H1 (cell line): ENCODE measurements at regions not wholly inside any gene's neighbourhood (a gene's known extent, or its start where the extent isn't known, plus 50 kb on each side); places are given as distances from the start of the nearest gene placed in this dataset.

ENCODE experiments used
- CTCF ChIA-PET: fragments of 300-600 bp; sonication (Branson Sonifier 250); formaldehyde crosslinking; loops from one replicate; lab custom pipeline; 2021; ENCODE audit not compliant: partially characterized antibody; lab: Charles Lee
- POLR2A ChIA-PET: fragments of 300-600 bp; sonication (Branson Sonifier 250); formaldehyde crosslinking; loops from one replicate; lab custom pipeline; 2021; ENCODE audit warnings: inconsistent platforms; ENCODE audit not compliant: partially characterized antibody; lab: Charles Lee
- DNase-seq, 2 experiments: peaks; one replicate each; pipeline versions ENCODE4 v3.0.0 to v3.0.0-alpha.2; 2010 to 2022; ENCODE audit warnings: low spot score in 2 of 2, low read depth in 1 of 2, mixed read lengths in 1 of 2
- FAIRE-seq: peaks from 2 replicates; lab custom pipeline; 2011; peaks lifted over from hg19 to GRCh38; lab: Jason Lieb, UNC
- H2AFZ ChIP-seq: 2 replicates; pipeline ENCODE4 v1.8.1; 2012; ENCODE audit warnings: low read length, inconsistent platforms
- H2AK5ac ChIP-seq: 2 replicates; pipeline ENCODE4 v1.6.1; 2013; ENCODE audit warnings: low read depth, low read length
- H2BK120ac ChIP-seq: replicated peaks from 2 replicates; pipeline ENCODE3; 2013; ENCODE audit warnings: low read depth, low read length, inconsistent platforms
- H2BK12ac ChIP-seq: 2 replicates; pipeline ENCODE4 v1.6.1; 2013; ENCODE audit warnings: low read depth, low read length
- H2BK15ac ChIP-seq: 2 replicates; pipeline ENCODE4 v1.6.1; 2013; ENCODE audit warnings: low read length
- H2BK20ac ChIP-seq: 2 replicates; pipeline ENCODE4 v1.6.1; 2013; ENCODE audit warnings: low read length
- H2BK5ac ChIP-seq: 2 replicates; pipeline ENCODE4 v1.6.1; 2013; ENCODE audit warnings: low read depth, low read length
- H3K14ac ChIP-seq: 2 replicates; pipeline ENCODE4 v1.6.1; 2013; ENCODE audit warnings: inconsistent platforms; ENCODE audit not compliant: insufficient read length
- H3K18ac ChIP-seq: 2 replicates; pipeline ENCODE4 v1.6.1; 2013; ENCODE audit warnings: low read length; ENCODE audit errors: extremely low read depth
- H3K23ac ChIP-seq: 2 replicates; pipeline ENCODE4 v1.6.1; 2013; ENCODE audit warnings: inconsistent platforms; ENCODE audit not compliant: insufficient read length
- H3K23me2 ChIP-seq: 2 replicates; pipeline ENCODE4 v1.6.1; 2013; ENCODE audit warnings: low read depth, low read length
- H3K27ac ChIP-seq: 2 replicates; pipeline ENCODE4 v1.6.1; 2011; ENCODE audit warnings: low read depth, low read length, inconsistent platforms
- H3K27me3 ChIP-seq, 4 experiments: replicated peaks in 1 of 4; 1 replicate in 1 of 4; 2 replicates in 3 of 4; pipeline versions ENCODE4 v1.6.1 to v1.8.1; 2011 to 2013; ENCODE audit warnings: low read length in 3 of 4, mild to moderate bottlenecking in 3 of 4, inconsistent platforms in 2 of 4, mixed read lengths in 2 of 4, moderate library complexity in 1 of 4; ENCODE audit not compliant: control insufficient read depth in 3 of 4, insufficient read depth in 3 of 4; ENCODE audit errors: extremely low read depth in 1 of 4
- H3K36me3 ChIP-seq, 4 experiments: 2 replicates each; pipeline versions ENCODE4 v1.6.1 to v1.8.1; 2011 to 2013; ENCODE audit warnings: mild to moderate bottlenecking in 4 of 4, low read length in 3 of 4, moderate library complexity in 2 of 4, control low read depth in 1 of 4, inconsistent platforms in 1 of 4; ENCODE audit not compliant: insufficient read depth in 4 of 4, control insufficient read depth in 2 of 4
- H3K4ac ChIP-seq: replicated peaks from 2 replicates; pipeline ENCODE3; 2013; ENCODE audit warnings: low read length, low read depth, mixed read lengths, inconsistent platforms; ENCODE audit not compliant: insufficient read length
- H3K4me1 ChIP-seq, 4 experiments: replicated peaks in 1 of 4; 1 replicate in 1 of 4; 2 replicates in 3 of 4; pipeline versions ENCODE4 v1.6.1 to v1.8.1; 2011 to 2013; ENCODE audit warnings: low read length in 3 of 4, inconsistent platforms in 2 of 4, mixed read lengths in 1 of 4; ENCODE audit not compliant: insufficient read depth in 4 of 4, control insufficient read depth in 3 of 4
- H3K4me2 ChIP-seq, 2 experiments: 2 replicates each; pipeline versions ENCODE4 v1.6.1 to v1.8.1; 2011 to 2013; ENCODE audit warnings: low read depth in 2 of 2, low read length in 2 of 2, control low read depth in 1 of 2, inconsistent platforms in 1 of 2, mild to moderate bottlenecking in 1 of 2; ENCODE audit not compliant: insufficient read depth in 1 of 2
- H3K4me3 ChIP-seq, 4 experiments: fragments of 200-600, 300-600 bp in 1 of 4; sonication (generic), shearing (Covaris generic), sonication (Bioruptor Twin) in 1 of 4; 2 replicates each; pipeline versions ENCODE4 v1.5.1 to v1.8.1; 2011 to 2016; ENCODE audit warnings: low read length in 4 of 4, low read depth in 3 of 4, control low read depth in 2 of 4, inconsistent platforms in 2 of 4, mild to moderate bottlenecking in 2 of 4, mixed read lengths in 1 of 4, moderate library complexity in 1 of 4; ENCODE audit not compliant: insufficient read depth in 2 of 4; ENCODE audit errors: extremely low read depth in 1 of 4
- H3K56ac ChIP-seq: replicated peaks from 2 replicates; pipeline ENCODE3; 2013; ENCODE audit warnings: low read depth, mild to moderate bottlenecking, mixed read lengths, low read length, inconsistent platforms; ENCODE audit not compliant: insufficient read length
- H3K79me1 ChIP-seq: 2 replicates; pipeline ENCODE4 v1.6.1; 2013; ENCODE audit warnings: low read depth, low read length, control low read depth
- H3K79me2 ChIP-seq, 2 experiments: 2 replicates each; pipeline versions ENCODE4 v1.6.1 to v1.8.1; 2012 to 2013; ENCODE audit warnings: low read length in 2 of 2, mild to moderate bottlenecking in 2 of 2, inconsistent platforms in 1 of 2; ENCODE audit not compliant: insufficient read depth in 2 of 2, control insufficient read depth in 1 of 2
- H3K9ac ChIP-seq, 4 experiments: replicated peaks in 1 of 4; 1 replicate in 1 of 4; 2 replicates in 3 of 4; pipeline versions ENCODE4 v1.6.1 to v1.8.1; 2011 to 2013; ENCODE audit warnings: low read depth in 3 of 4, low read length in 3 of 4, control low read depth in 2 of 4, mild to moderate bottlenecking in 2 of 4, moderate library complexity in 2 of 4, inconsistent platforms in 1 of 4; ENCODE audit errors: extremely low read depth in 1 of 4
- H3K9me3 ChIP-seq, 2 experiments: 2 replicates each; pipeline versions ENCODE4 v1.6.1 to v1.8.1; 2012 to 2013; ENCODE audit warnings: mild to moderate bottlenecking in 2 of 2, moderate library complexity in 2 of 2, control low read depth in 1 of 2, inconsistent platforms in 1 of 2, low read depth in 1 of 2, low read length in 1 of 2, mixed read lengths in 1 of 2; ENCODE audit not compliant: insufficient read depth in 2 of 2
- H4K20me1 ChIP-seq, 2 experiments: replicated peaks in 1 of 2; 2 replicates each; pipeline versions ENCODE3 to v1.8.1; 2011 to 2013; ENCODE audit warnings: inconsistent platforms in 2 of 2, low read length in 2 of 2, mild to moderate bottlenecking in 1 of 2; ENCODE audit not compliant: insufficient read depth in 2 of 2, control insufficient read depth in 1 of 2
- H4K5ac ChIP-seq: 2 replicates; pipeline ENCODE4 v1.6.1; 2013; ENCODE audit warnings: low read length, low read depth, mixed read lengths, inconsistent platforms; ENCODE audit not compliant: insufficient read length
- H4K8ac ChIP-seq: 2 replicates; pipeline ENCODE4 v1.8.0; 2013; ENCODE audit warnings: mild to moderate bottlenecking, moderate library complexity, low read length, inconsistent platforms; ENCODE audit not compliant: insufficient read depth; ENCODE audit errors: extremely low read depth
- H4K91ac ChIP-seq: replicated peaks from 2 replicates; pipeline ENCODE3; 2013; ENCODE audit warnings: low read length, mixed read lengths, inconsistent platforms; ENCODE audit not compliant: insufficient read length
- ASH2L ChIP-seq: fragments of 200-600, 300-600 bp; sonication (generic); IDR thresholded peaks from one replicate; pipeline ENCODE4 v1.7.1; 2017; ENCODE audit warnings: low read length
- ATF3 ChIP-seq: IDR thresholded peaks from 2 replicates; pipeline ENCODE4 v1.6.1; 2011; ENCODE audit warnings: low read depth, mild to moderate bottlenecking, low read length; ENCODE audit not compliant: insufficient read depth
- CTBP2 ChIP-seq: IDR thresholded peaks from 2 replicates; pipeline ENCODE4 v1.7.0; 2011; ENCODE audit warnings: borderline replicate concordance, mild to moderate bottlenecking, moderate library complexity, mixed read lengths, low read length; ENCODE audit not compliant: insufficient read depth, insufficient read length
- EGR1 ChIP-seq: IDR thresholded peaks from 2 replicates; pipeline ENCODE4 v1.6.1; 2011; ENCODE audit warnings: low read depth, low read length, borderline replicate concordance
- EZH2 ChIP-seq: fragments of 200-600 bp; sonication (generic); IDR thresholded peaks from 2 replicates; pipeline ENCODE4 v1.7.1; 2012; ENCODE audit warnings: low read depth, mild to moderate bottlenecking, moderate library complexity, low read length, inconsistent platforms; ENCODE audit not compliant: severe bottlenecking
- MAFK ChIP-seq: IDR thresholded peaks from 2 replicates; pipeline ENCODE4 v1.6.1; 2012; ENCODE audit warnings: low read depth, mild to moderate bottlenecking, improper control_type of control experiment, low read length
- SIN3A ChIP-seq, 2 experiments: IDR thresholded peaks in 1 of 2; conservative IDR thresholded peaks in 1 of 2; 2 replicates each; pipeline ENCODE4 v1.6.1; 2011 to 2012; ENCODE audit warnings: low read length in 2 of 2, improper control_type of control experiment in 1 of 2, low read depth in 1 of 2, mild to moderate bottlenecking in 1 of 2
- SP2 ChIP-seq: IDR thresholded peaks from 2 replicates; pipeline ENCODE4 v1.6.1; 2012; ENCODE audit warnings: mild to moderate bottlenecking, low read length, inconsistent platforms
- SP4 ChIP-seq: IDR thresholded peaks from 2 replicates; pipeline ENCODE4 v1.6.1; 2012; ENCODE audit warnings: low read length, inconsistent platforms
- SRF ChIP-seq: IDR thresholded peaks from 2 replicates; pipeline ENCODE4 v1.6.1; 2011; ENCODE audit warnings: mild to moderate bottlenecking, low read depth, low read length, moderate library complexity
- TAF1 ChIP-seq: IDR thresholded peaks from 2 replicates; pipeline ENCODE4 v1.6.1; 2011; ENCODE audit warnings: mild to moderate bottlenecking, low read depth, low read length
- TBP ChIP-seq: IDR thresholded peaks from 2 replicates; pipeline ENCODE4 v1.6.1; 2011; ENCODE audit warnings: low read depth, low read length, improper control_type of control experiment
- USF2 ChIP-seq: IDR thresholded peaks from 2 replicates; pipeline ENCODE4 v1.6.1; 2011; ENCODE audit warnings: low read length, improper control_type of control experiment
- WGBS, 2 experiments: shearing (Covaris generic) in 1 of 2; methylation state at CpG; one replicate each; pipeline versions ENCODE4 v1.1.6 to v1.1.7; 2013 to 2015; ENCODE audit warnings: low lambda C conversion rate in 2 of 2, mixed read lengths in 2 of 2, inconsistent platforms in 1 of 2, low coverage in 1 of 2, missing lambda C conversion rate in 1 of 2; ENCODE audit not compliant: insufficient replicate concordance in 2 of 2, insufficient coverage in 1 of 2, insufficient read length in 1 of 2; ENCODE audit errors: extremely low coverage in 1 of 2, missing lambda C conversion rate in 1 of 2; 5-methylcytosine and 5-hydroxymethylcytosine counted together

GRCh38 chr4:138668309-138668708, 347.3 kb upstream of the NOCT start:
- Histone ChIP-seq H2BK20ac (no peak overlapping the region), H4K20me1 (no peaks in the 10 kb centered on the region), H4K8ac (no peak overlapping the region), H3K79me2 (no peaks in the 10 kb centered on the region), H3K36me3 (no peaks in the 10 kb centered on the region), H2BK12ac (no peak overlapping the region; the same call in 1 of the 2 replicates), H2BK120ac (no peak overlapping the region), H2AK5ac (no peak overlapping the region), H3K9me3 (no peaks in the 10 kb centered on the region), H4K5ac (no peak overlapping the region), H3K14ac (no peak overlapping the region), H3K79me1 (no peaks in the 10 kb centered on the region), H3K23me2 (no peaks in the 10 kb centered on the region; the same call in 1 of the 2 replicates), H2BK15ac (peak overlapping the region; percentile 33; the same call in 1 of the 2 replicates), H3K4me2 (no peak overlapping the region), H3K4me3 (no peak overlapping the region), H3K4me1 (peaks cover 0 to 9% (median 5%) of the 10 kb centered on the region in 4 experiments; a peak in 5 of 7 replicates), H3K18ac (no peak overlapping the region), H3K27me3 (0 out of 7 replicates have a peak, but pooled peaks cover 0 to 2% (median 0%) of the 10 kb centered on the region in 4 experiments), H3K9ac (no peak overlapping the region), H3K27ac (no peak overlapping the region), H3K4ac (no peak overlapping the region), H3K23ac (no peak overlapping the region), H2BK5ac (no peak overlapping the region), H2AFZ (no peak overlapping the region), H3K56ac (no peak overlapping the region), H4K91ac (no peak overlapping the region)
- ChIA-PET POLR2A (no interaction called here), CTCF (interaction anchor here (0.9 to 2.9 kb wide), 6 partner anchors 10 to 144 kb away, joined by 3 to 13 read pairs (median 3); no protein-coding TSS in a partner anchor)
- 86% methylated on average over 3 of the region's 3 CpGs; no CpG with 5 or more reads in 1 of the 2 experiments for WGBS, 2 experiments
- FAIRE-seq, result no peak
- no peak for DNase-seq
- TF ChIP-seq TAF1, result no peak
- TF ChIP-seq TBP, result no peak
- TF ChIP-seq SRF, result no peak
- TF ChIP-seq USF2, result no peak
- no peak for TF ChIP-seq MAFK
- TF ChIP-seq CTBP2, result no peak
- TF ChIP-seq ATF3, result no peak
- TF ChIP-seq SP2, result no peak
- TF ChIP-seq EGR1, result no peak
- no peak for TF ChIP-seq SIN3A (conservative IDR thresholded peaks at IDR 0.05 in 1 of 2, IDR thresholded peaks at IDR 0.05 in 1 of 2; ENCODE audit: low read depth in 1 of 2, low read length in 2 of 2)
- TF ChIP-seq SP4, result no peak
- TF ChIP-seq EZH2, result no peak
- TF ChIP-seq ASH2L, result no peak
